DND-41 (cell line): ENCODE measurements at regions not wholly inside any gene's neighbourhood (a gene's known extent, or its start where the extent isn't known, plus 50 kb on each side); places are given as distances from the start of the nearest gene placed in this dataset.

Source experiments
- ATAC-seq: fragments of 200-7000 bp; cut with Tn5 transposase; 3 replicates; pipeline ENCODE4 v1.9.1; 2021; ENCODE audit warnings: low read depth; ENCODE audit not compliant: insufficient read depth
- DNase-seq: peaks from one replicate; pipeline ENCODE4 v3.0.0-alpha.2; 2020
- H2AFZ ChIP-seq: 2 replicates; pipeline ENCODE4 v1.6.0; 2012; ENCODE audit warnings: low read depth, low read length
- H3K27ac ChIP-seq: 2 replicates; pipeline ENCODE4 v1.5.1; 2012; ENCODE audit warnings: low read length, inconsistent platforms
- H3K27me3 ChIP-seq: fragments of 200-600 bp; sonication (generic); 2 replicates; pipeline ENCODE4 v1.6.0; 2012; ENCODE audit warnings: low read length, mild to moderate bottlenecking, inconsistent platforms; ENCODE audit not compliant: insufficient read depth, poor library complexity
- H3K36me3 ChIP-seq: 2 replicates; pipeline ENCODE4 v1.5.1; 2012; ENCODE audit warnings: low read length, inconsistent platforms; ENCODE audit not compliant: insufficient read depth
- H3K4me1 ChIP-seq: 2 replicates; pipeline ENCODE4 v1.5.1; 2012; ENCODE audit warnings: mild to moderate bottlenecking, low read length; ENCODE audit not compliant: insufficient read depth
- H3K4me2 ChIP-seq: 2 replicates; pipeline ENCODE4 v1.6.0; 2012; ENCODE audit warnings: mild to moderate bottlenecking, moderate library complexity, low read length, inconsistent platforms; ENCODE audit not compliant: insufficient read depth
- H3K4me3 ChIP-seq, 2 experiments: fragments of 200-600 bp in 1 of 2; shearing (Covaris generic) in 1 of 2; 2 replicates each; pipeline ENCODE4 v1.5.1; 2012 to 2016; ENCODE audit warnings: inconsistent platforms in 2 of 2, low read length in 2 of 2, mild to moderate bottlenecking in 2 of 2, low read depth in 1 of 2, moderate library complexity in 1 of 2
- H3K79me2 ChIP-seq: 2 replicates; pipeline ENCODE4 v1.6.0; 2012; ENCODE audit warnings: low read length, inconsistent platforms; ENCODE audit not compliant: insufficient read depth
- H3K9ac ChIP-seq: 2 replicates; pipeline ENCODE4 v1.6.0; 2012; ENCODE audit warnings: low read depth, mild to moderate bottlenecking, inconsistent platforms, low read length, moderate library complexity
- H3K9me3 ChIP-seq: 2 replicates; pipeline ENCODE4 v1.5.1; 2012; ENCODE audit warnings: low read length, moderate library complexity, mild to moderate bottlenecking, inconsistent platforms; ENCODE audit not compliant: insufficient read depth, severe bottlenecking
- H4K20me1 ChIP-seq: 2 replicates; pipeline ENCODE4 v1.6.0; 2012; ENCODE audit warnings: low read length; ENCODE audit not compliant: insufficient read depth
- CTCF ChIP-seq: IDR thresholded peaks from 2 replicates; pipeline ENCODE4 v1.5.1; 2012; ENCODE audit warnings: borderline replicate concordance, low read length, moderate library complexity, mild to moderate bottlenecking; ENCODE audit not compliant: poor library complexity, severe bottlenecking; ENCODE audit errors: extremely low read depth
- EZH2 ChIP-seq: IDR thresholded peaks from 3 replicates; pipeline ENCODE4 v1.6.1; 2012; ENCODE audit warnings: borderline replicate concordance, low read depth, mild to moderate bottlenecking, moderate library complexity, low read length, inconsistent platforms; ENCODE audit not compliant: severe bottlenecking

GRCh38 chr6:145489583-145489982 lies 245.7 kb downstream of the EPM2A start:
- Histone ChIP-seq H3K9ac (no peak overlapping the region), H3K27me3 (no peaks in the 10 kb centered on the region), H3K4me2 (no peak overlapping the region), H3K79me2 (no peaks in the 10 kb centered on the region), H3K9me3 (no peaks in the 10 kb centered on the region), H4K20me1 (no peaks in the 10 kb centered on the region), H3K36me3 (no peaks in the 10 kb centered on the region), H2AFZ (no peak overlapping the region), H3K4me3 (no peak overlapping the region), H3K4me1 (no peaks in the 10 kb centered on the region), H3K27ac (no peak overlapping the region)
- no peak for DNase-seq
- TF ChIP-seq EZH2 (no peak), CTCF (no peak)
- ATAC-seq = no peak

- Histone ChIP-seq H3K4me1 (no peaks in the 10 kb centered on the region), H3K9me3 (no peaks in the 10 kb centered on the region), H3K4me2 (no peak overlapping the region), H2AFZ (no peak overlapping the region), H3K4me3 (no peak overlapping the region), H3K36me3 (no peaks in the 10 kb centered on the region), H3K9ac (no peak overlapping the region), H4K20me1 (no peaks in the 10 kb centered on the region), H3K79me2 (no peaks in the 10 kb centered on the region), H3K27me3 (no peaks in the 10 kb centered on the region), H3K27ac (no peak overlapping the region)
- no peak for DNase-seq
- no peak for ATAC-seq
- TF ChIP-seq EZH2 (no peak), CTCF (no peak)
Observed at GRCh38 chr6:145490068-145490467, 245.3 kb downstream of the EPM2A start.

GRCh38 chr6:145491126-145491525 lies 244.2 kb downstream of the EPM2A start:
- no peaks in the 10 kb centered on the region for H3K36me3 ChIP-seq
- H3K4me2 ChIP-seq = no peak overlapping the region
- H3K4me3 ChIP-seq = no peak overlapping the region
- H3K9me3 ChIP-seq = no peaks in the 10 kb centered on the region
- no peak overlapping the region for H3K9ac ChIP-seq
- DNase-seq = no peak
- no peaks in the 10 kb centered on the region for H3K27me3 ChIP-seq
- no peak for ATAC-seq
- H3K4me1 ChIP-seq = no peaks in the 10 kb centered on the region
- no peaks in the 10 kb centered on the region for H4K20me1 ChIP-seq
- no peak for TF ChIP-seq EZH2
- no peak for TF ChIP-seq CTCF
- no peaks in the 10 kb centered on the region for H3K79me2 ChIP-seq
- no peak overlapping the region for H2AFZ ChIP-seq
- no peak overlapping the region for H3K27ac ChIP-seq

GRCh38 chr6:145497006-145497405 lies 238.3 kb downstream of the EPM2A start:
- no peaks in the 10 kb centered on the region for H3K36me3 ChIP-seq
- H3K27me3 ChIP-seq = no peaks in the 10 kb centered on the region
- no peak overlapping the region for H2AFZ ChIP-seq
- H3K9me3 ChIP-seq = no peaks in the 10 kb centered on the region
- no peak overlapping the region for H3K4me2 ChIP-seq
- DNase-seq = no peak
- H3K27ac ChIP-seq = no peak overlapping the region
- H4K20me1 ChIP-seq = no peaks in the 10 kb centered on the region
- H3K9ac ChIP-seq = no peak overlapping the region
- H3K4me1 ChIP-seq = no peaks in the 10 kb centered on the region
- no peak for ATAC-seq
- no peak for TF ChIP-seq CTCF
- no peak for TF ChIP-seq EZH2
- no peak overlapping the region for H3K4me3 ChIP-seq
- H3K79me2 ChIP-seq = no peaks in the 10 kb centered on the region
